SU-DHL-6 (cell line): ENCODE measurements at regions not wholly inside any gene's neighbourhood (a gene's known extent, or its start where the extent isn't known, plus 50 kb on each side); places are given as distances from the start of the nearest gene placed in this dataset.

Experiments used
- EZH2phosphoT487 ChIP-seq: fragments of 200-600 bp; sonication (generic), shearing (Covaris generic); conservative IDR thresholded peaks from 2 replicates; pipeline ENCODE4 v1.6.1; 2018; ENCODE audit warnings: mild to moderate bottlenecking, antibody characterized with exemption, low read length, moderate library complexity, mixed read lengths
- TF ChIP-seq, protein P1 (sequence below): fragments of 200-600 bp; sonication (generic); IDR thresholded peaks from one replicate; pipeline ENCODE4 v1.5.1; 2017; ENCODE audit warnings: antibody characterized with exemption, mild to moderate bottlenecking, low read length, moderate library complexity; ENCODE audit not compliant: insufficient read depth, poor library complexity, severe bottlenecking

DNA sequence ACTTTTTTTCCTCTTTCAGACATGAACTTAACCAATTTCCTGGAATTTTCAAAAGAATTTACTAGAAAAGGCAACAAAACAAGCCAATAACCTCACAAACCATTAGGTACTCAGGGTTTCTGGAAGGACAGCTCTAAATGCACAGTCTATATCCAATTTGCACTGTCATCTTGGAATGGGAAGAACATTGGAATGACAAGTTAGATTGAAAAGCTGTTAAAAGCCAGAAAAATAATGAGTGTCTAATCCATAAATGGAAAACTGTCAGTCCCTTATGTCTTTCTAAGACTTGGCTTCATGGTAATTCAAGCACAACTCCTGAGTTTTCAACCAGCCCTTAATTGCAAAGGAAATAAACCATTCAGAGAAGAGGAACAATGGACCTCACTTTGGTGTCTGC is 105.8 kb upstream of the NTRK2 start:
- TF ChIP-seq, protein P1, sequence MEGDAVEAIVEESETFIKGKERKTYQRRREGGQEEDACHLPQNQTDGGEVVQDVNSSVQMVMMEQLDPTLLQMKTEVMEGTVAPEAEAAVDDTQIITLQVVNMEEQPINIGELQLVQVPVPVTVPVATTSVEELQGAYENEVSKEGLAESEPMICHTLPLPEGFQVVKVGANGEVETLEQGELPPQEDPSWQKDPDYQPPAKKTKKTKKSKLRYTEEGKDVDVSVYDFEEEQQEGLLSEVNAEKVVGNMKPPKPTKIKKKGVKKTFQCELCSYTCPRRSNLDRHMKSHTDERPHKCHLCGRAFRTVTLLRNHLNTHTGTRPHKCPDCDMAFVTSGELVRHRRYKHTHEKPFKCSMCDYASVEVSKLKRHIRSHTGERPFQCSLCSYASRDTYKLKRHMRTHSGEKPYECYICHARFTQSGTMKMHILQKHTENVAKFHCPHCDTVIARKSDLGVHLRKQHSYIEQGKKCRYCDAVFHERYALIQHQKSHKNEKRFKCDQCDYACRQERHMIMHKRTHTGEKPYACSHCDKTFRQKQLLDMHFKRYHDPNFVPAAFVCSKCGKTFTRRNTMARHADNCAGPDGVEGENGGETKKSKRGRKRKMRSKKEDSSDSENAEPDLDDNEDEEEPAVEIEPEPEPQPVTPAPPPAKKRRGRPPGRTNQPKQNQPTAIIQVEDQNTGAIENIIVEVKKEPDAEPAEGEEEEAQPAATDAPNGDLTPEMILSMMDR: no peak
- TF ChIP-seq EZH2phosphoT487: no peak
